Common myeloid progenitor, CD34-positive (primary cell): ENCODE measurements at regions not wholly inside any gene's neighbourhood (a gene's known extent, or its start where the extent isn't known, plus 50 kb on each side); places are given as distances from the start of the nearest gene placed in this dataset.

Experiments
- CTCF ChIA-PET: fragments of 350-600 bp; sonication (Branson Sonifier 250); formaldehyde crosslinking; loops from one replicate; lab custom pipeline; 2021; ENCODE audit warnings: antibody characterized with exemption; lab: Charles Lee
- POLR2A ChIA-PET: fragments of 350-600 bp; sonication (Branson Sonifier 250); formaldehyde crosslinking; loops from one replicate; lab custom pipeline; 2021; ENCODE audit warnings: antibody characterized with exemption; lab: Charles Lee
- DNase-seq, 3 donors: peaks; one replicate each; pipeline versions ENCODE4 v3.0.0 to v3.0.0-alpha.2; 2013
- H3K27ac ChIP-seq, 2 experiments: 1 replicate in 1 of 2; 2 replicates in 1 of 2; pipeline ENCODE4 v1.7.0; 2013; ENCODE audit warnings: inconsistent platforms in 2 of 2, low read length in 2 of 2, mild to moderate bottlenecking in 2 of 2, low read depth in 1 of 2, moderate library complexity in 1 of 2; ENCODE audit not compliant: severe bottlenecking in 2 of 2, insufficient read depth in 1 of 2, poor library complexity in 1 of 2
- H3K27me3 ChIP-seq, 5 experiments: replicated peaks in 2 of 5; 1 replicate in 3 of 5; 2 replicates in 2 of 5; pipeline versions ENCODE4 v1.6.1 to v1.7.0; 2013; ENCODE audit warnings: low read length in 4 of 5, mild to moderate bottlenecking in 2 of 5, moderate library complexity in 2 of 5, inconsistent platforms in 1 of 5; ENCODE audit not compliant: insufficient read depth in 5 of 5, control insufficient read depth in 4 of 5
- H3K36me3 ChIP-seq, 4 experiments: 1 replicate in 2 of 4; 2 replicates in 2 of 4; pipeline versions ENCODE4 v1.6.1 to v1.7.0; 2013; ENCODE audit warnings: low read length in 3 of 4, control low read depth in 1 of 4, mild to moderate bottlenecking in 1 of 4; ENCODE audit not compliant: control insufficient read depth in 4 of 4, insufficient read depth in 4 of 4
- H3K4me1 ChIP-seq, 4 experiments: 1 replicate in 3 of 4; 2 replicates in 1 of 4; pipeline versions ENCODE4 v1.6.1 to v1.7.1; 2013; ENCODE audit warnings: low read length in 3 of 4, mild to moderate bottlenecking in 3 of 4, control low read depth in 1 of 4, inconsistent platforms in 1 of 4, moderate library complexity in 1 of 4; ENCODE audit not compliant: control insufficient read depth in 4 of 4, insufficient read depth in 4 of 4; ENCODE audit errors: control extremely low read depth in 1 of 4
- H3K4me3 ChIP-seq, 7 experiments: 1 replicate in 4 of 7; 2 replicates in 3 of 7; pipeline versions ENCODE4 v1.5.1 to v1.7.0; 2013; ENCODE audit warnings: mild to moderate bottlenecking in 7 of 7, low read length in 6 of 7, moderate library complexity in 6 of 7, inconsistent platforms in 2 of 7, low read depth in 2 of 7, control low read depth in 1 of 7; ENCODE audit not compliant: insufficient read depth in 4 of 7, control insufficient read depth in 1 of 7; ENCODE audit errors: extremely low read depth in 1 of 7
- H3K9me3 ChIP-seq, 5 experiments: 1 replicate in 4 of 5; 2 replicates in 1 of 5; pipeline versions ENCODE4 v1.6.1 to v1.7.1; 2013; ENCODE audit warnings: low read length in 4 of 5, mild to moderate bottlenecking in 2 of 5, inconsistent platforms in 1 of 5, low read depth in 1 of 5, moderate library complexity in 1 of 5; ENCODE audit not compliant: control insufficient read depth in 4 of 5, insufficient read depth in 2 of 5; ENCODE audit errors: control extremely low read depth in 1 of 5
- WGBS: methylation state at CpG from one replicate; pipeline ENCODE4 v1.1.5; 2013; ENCODE audit not compliant: insufficient coverage; 5-methylcytosine and 5-hydroxymethylcytosine counted together

GRCh38 chr13:80203496-80203895 is 137.4 kb downstream of the SPRY2 start:
- no peaks in the 10 kb centered on the region for H3K36me3 ChIP-seq
- H3K9me3 ChIP-seq, result no peaks in the 10 kb centered on the region
- 78% methylated on average over 1 of the region's 3 CpGs for WGBS
- H3K4me1 ChIP-seq, result no peaks in the 10 kb centered on the region
- no peak for DNase-seq
- CTCF ChIA-PET, result interaction anchor here (1.0 kb wide), 1 partner anchor 9 kb away, joined by 3 read pairs; no protein-coding TSS in a partner anchor
- H3K27ac ChIP-seq, result no peak overlapping the region
- POLR2A ChIA-PET, result no interaction called here
- H3K27me3 ChIP-seq, result no peaks in the 10 kb centered on the region
- no peak overlapping the region for H3K4me3 ChIP-seq

DNA sequence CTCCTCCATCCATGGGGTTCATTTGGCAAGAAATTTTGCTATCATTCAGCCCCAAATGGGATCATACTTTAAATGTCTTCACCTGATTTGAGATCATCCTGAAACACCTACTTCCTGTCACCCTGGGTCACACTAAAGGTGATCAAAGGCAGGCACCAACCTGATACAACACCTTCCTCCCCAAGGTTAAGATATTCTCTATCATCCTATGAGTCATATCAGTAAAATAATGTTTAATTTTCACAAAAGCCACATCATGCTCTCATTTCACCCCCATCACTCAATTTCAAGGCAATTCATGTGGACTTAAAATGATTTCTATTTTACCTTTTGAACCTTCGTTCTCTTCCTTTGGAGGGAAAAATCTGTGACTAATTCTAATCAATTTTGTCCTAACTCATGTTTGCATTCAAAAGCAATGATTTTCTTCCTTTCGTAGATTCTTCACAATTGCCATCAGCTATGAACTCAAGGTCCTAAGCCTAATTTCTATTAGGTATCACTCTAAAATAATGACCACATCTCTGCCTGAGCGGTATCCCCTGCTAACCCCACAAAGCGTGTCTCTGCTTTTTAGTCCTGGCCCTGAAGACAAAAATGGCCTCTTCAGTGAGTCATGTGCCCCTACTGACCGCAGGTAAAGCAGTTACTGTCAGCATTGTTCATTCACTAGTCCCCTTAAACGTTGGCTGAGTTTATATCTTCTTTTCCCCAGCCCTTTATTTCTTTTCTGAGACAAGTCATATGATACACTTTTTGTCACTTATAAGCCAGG is 139.0 kb downstream of the SPRY2 start:
- WGBS, result 100% methylated on average over 6 of the region's 6 CpGs
- CTCF ChIA-PET, result no interaction called here
- H3K4me3 ChIP-seq, result no peak overlapping the region
- H3K27me3 ChIP-seq, result no peaks in the 10 kb centered on the region
- H3K36me3 ChIP-seq, result no peaks in the 10 kb centered on the region
- POLR2A ChIA-PET, result no interaction called here
- no peak overlapping the region for H3K27ac ChIP-seq
- no peak for DNase-seq
- no peaks in the 10 kb centered on the region for H3K4me1 ChIP-seq
- H3K9me3 ChIP-seq, result no peaks in the 10 kb centered on the region

- POLR2A ChIA-PET, result no interaction called here
- H3K27ac ChIP-seq, result no peak overlapping the region
- no CpG with 5 or more reads among the region's 3 CpGs for WGBS
Observed at GRCh38 chr13:80199585-80200292, 141.2 kb downstream of the SPRY2 start.

DNA sequence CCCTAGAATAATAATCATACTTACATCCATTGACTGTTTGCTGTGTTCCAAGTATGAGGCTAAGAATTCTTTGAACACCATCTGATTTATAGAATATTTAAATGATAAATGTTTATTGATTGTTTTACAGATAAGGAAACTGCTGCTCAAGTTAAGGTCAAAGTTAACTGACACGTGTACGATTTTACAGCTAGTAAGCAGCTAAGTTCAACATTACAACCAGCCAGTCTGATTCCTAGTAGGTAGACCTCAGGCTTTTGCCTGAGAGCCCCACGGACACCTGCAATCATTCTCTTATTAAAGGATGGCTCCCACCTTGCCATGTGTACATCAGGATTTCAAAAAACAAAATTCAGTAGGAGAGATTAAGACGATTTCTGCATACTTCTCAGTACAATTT is 141.9 kb downstream of the SPRY2 start:
- POLR2A ChIA-PET, result no interaction called here
- CTCF ChIA-PET, result no interaction called here
- Histone ChIP-seq H3K36me3 (no peaks in the 10 kb centered on the region), H3K9me3 (no peaks in the 10 kb centered on the region), H3K4me3 (no peak overlapping the region), H3K27me3 (no peaks in the 10 kb centered on the region), H3K27ac (no peak overlapping the region), H3K4me1 (no peaks in the 10 kb centered on the region)
- no peak for DNase-seq
- WGBS, result 95% methylated on average over 2 of the region's 4 CpGs

More at GRCh38 chr13:80199585-80200292, 141.2 kb downstream of the SPRY2 start:
- no peak overlapping the region for H3K4me3 ChIP-seq
- no peaks in the 10 kb centered on the region for H3K9me3 ChIP-seq
- H3K27me3 ChIP-seq, result no peaks in the 10 kb centered on the region
- H3K36me3 ChIP-seq, result no peaks in the 10 kb centered on the region
- CTCF ChIA-PET, result no interaction called here
- DNase-seq, result no peak
- no peaks in the 10 kb centered on the region for H3K4me1 ChIP-seq

DNA sequence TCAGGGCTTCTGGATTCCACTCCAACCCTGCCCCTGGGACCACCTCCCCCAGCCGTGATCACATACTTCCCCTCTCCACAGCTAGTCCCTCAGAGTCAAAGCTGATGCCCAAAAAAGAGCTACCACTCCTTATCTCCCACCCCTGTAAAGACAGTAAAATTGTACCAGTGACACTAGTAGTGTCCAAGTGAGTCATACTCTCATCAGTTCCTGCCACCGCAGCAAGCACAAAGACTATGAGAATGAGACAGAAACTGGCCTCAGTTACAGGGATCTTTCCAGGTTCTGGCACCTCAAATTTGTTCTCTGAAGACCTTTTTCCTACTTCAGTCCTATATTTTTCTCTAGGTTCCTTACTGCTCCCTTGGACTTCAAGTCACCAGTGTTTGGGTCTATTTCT is 144.2 kb downstream of the SPRY2 start:
- Histone ChIP-seq H3K36me3 (no peaks in the 10 kb centered on the region), H3K4me1 (no peaks in the 10 kb centered on the region), H3K9me3 (no peaks in the 10 kb centered on the region), H3K27ac (no peak overlapping the region), H3K27me3 (no peaks in the 10 kb centered on the region), H3K4me3 (no peak overlapping the region)
- no peak for DNase-seq
- ChIA-PET CTCF (no interaction called here), POLR2A (no interaction called here)
- WGBS, result 100% methylated on average over 1 of the region's 2 CpGs

- no peak for DNase-seq
- WGBS, result 100% methylated on average over 1 of the region's 2 CpGs
- Histone ChIP-seq H3K36me3 (no peaks in the 10 kb centered on the region), H3K4me1 (no peaks in the 10 kb centered on the region), H3K9me3 (no peaks in the 10 kb centered on the region), H3K27ac (no peak overlapping the region), H3K4me3 (no peak overlapping the region), H3K27me3 (no peaks in the 10 kb centered on the region)
- CTCF ChIA-PET, result no interaction called here
- POLR2A ChIA-PET, result no interaction called here
Observed at GRCh38 chr13:80195649-80196048, 145.3 kb downstream of the SPRY2 start.

DNA sequence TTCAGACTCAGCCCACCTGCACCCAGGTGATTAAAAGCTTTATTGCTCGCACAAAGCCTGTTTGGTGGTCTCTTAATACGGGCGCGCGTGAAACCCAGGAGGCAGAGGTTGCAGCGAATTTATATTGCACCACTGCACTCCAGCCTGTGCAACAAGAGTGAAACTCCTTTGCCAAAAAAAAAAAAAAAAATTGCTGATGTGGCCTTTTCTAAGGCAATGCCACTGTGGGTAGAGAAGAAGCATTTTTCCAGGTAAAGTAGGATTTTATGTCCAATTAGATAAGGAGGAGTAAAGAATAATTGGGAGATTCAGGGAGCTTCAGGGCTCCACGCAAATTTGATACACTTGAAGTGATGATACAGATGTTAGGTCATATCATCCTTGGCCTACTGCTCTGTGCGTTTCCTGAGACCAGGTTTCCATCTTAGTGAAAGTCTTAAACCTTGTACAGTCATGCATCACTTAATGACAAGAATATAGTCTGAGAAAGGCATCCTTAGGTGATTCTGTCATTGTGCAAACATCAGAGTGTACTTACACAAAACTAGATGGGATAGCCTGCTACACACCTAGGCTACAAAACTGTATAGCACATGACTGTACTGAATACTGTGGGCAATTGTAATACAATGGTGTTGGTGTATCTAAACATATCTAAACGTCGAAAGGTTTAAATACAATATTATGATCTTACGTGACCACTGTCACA is 150.9 kb downstream of the SPRY2 start:
- Histone ChIP-seq H3K27me3 (no peaks in the 10 kb centered on the region), H3K9me3 (no peaks in the 10 kb centered on the region), H3K4me3 (no peak overlapping the region), H3K36me3 (no peaks in the 10 kb centered on the region), H3K4me1 (no peaks in the 10 kb centered on the region), H3K27ac (no peak overlapping the region)
- DNase-seq, result no peak
- WGBS, result 100% methylated on average over 8 of the region's 11 CpGs
- CTCF ChIA-PET, result no interaction called here
- POLR2A ChIA-PET, result no interaction called here
